CD1c-positive myeloid dendritic cell (primary cell): ENCODE measurements at regions not wholly inside any gene's neighbourhood (a gene's known extent, or its start where the extent isn't known, plus 50 kb on each side); places are given as distances from the start of the nearest gene placed in this dataset.
A peak's percentile ranks its signal among the peaks of the same experiment; 100 is the strongest.
"Not testable (repeated sequence)": the region's sequence is repeated elsewhere in the genome, so short reads cannot be mapped to it uniquely, and the experiment has no call there.

ENCODE experiments used
- DNase-seq: peaks from one replicate; pipeline ENCODE4 v3.0.0-alpha.2; 2016; ENCODE audit errors: extremely low spot score

DNA sequence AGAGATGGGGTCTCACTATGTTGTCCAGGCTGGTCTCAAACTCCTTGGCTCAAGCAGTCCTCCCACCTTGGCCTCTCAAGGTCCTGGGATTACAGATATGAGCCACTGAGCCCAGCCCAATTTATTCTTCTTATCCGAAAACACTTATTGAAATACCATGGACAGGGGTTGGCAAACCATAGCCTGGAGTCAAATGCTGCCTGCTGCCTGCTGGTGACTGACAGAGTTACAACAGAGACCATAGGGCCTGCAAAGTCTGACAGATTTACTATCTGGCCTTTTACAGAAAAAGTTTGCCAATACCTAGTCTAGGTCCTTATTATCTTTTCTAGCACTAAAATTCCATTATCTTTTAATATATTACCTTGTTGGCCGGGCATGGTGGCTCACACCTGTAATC lies 87.1 kb upstream of the ZNF281 start:
- no peak for DNase-seq

GRCh38 chr1:200495901-200496300 lies 86.1 kb upstream of the ZNF281 start:
- no peak for DNase-seq

- no peak for DNase-seq
These were observed 83.5 kb upstream of the ZNF281 start for GRCh38 chr1:200493344-200493743.

DNA sequence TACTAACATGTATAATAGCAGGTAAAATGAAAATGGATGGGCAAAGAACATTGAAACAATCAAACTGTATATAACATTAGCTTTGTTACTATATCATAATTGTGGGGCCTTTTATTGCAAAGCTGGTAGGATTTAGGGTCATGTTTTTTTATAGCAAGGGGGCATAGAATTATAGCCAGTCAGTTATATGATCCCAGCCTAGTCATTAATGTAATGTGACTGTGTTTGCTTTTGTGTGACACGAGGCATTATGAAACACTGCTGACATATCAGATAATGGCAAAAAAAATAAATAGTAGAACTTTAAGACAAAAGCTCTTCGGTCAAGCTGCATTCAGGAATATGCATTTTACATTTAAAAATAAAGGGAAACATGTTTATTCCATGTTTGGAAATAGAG lies 81.3 kb upstream of the ZNF281 start:
- DNase-seq, result no peak

DNA sequence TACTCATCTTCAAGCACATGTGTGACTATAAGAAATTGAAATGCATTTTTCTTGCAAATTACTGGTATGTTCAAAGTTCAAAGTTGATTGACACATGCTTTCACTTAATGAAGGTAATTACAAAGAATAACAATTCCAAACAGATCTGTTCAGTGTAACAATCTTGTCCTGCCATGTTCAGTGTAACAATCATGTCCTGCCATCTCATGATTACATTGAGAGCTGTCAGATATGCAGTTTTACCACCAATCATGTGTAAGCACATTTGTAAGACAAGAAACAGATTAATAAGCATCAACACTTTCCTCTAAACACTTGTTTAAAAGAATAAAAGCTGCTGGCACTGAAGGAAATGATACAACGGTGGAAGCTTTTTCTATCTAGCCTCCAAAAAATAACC lies 80.3 kb upstream of the ZNF281 start:
- DNase-seq, result no peak

- DNase-seq, result peak; percentile 65
These were observed 78.7 kb upstream of the ZNF281 start for GRCh38 chr1:200488375-200489165.

DNA sequence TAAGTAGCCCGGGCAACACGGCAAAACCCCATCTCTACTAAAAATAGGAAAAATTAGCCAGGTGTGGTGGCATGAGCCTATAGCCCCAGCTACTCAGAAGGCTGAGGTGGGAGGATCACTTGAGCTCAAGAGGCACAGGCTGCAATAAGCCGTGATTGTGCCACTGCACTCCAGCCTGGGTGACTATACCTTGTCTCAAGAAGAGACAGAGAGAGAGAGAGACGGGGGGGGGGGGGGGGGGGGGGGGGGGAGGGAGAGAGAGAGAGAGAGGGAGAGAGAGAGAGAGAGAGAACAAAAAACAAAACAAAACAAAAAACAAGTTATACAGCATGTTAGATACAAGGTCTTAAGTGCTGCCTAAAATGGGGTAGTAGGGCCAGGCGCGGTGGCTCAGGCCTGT lies 77.8 kb upstream of the ZNF281 start:
- DNase-seq, result no peak

- no peak for DNase-seq
These were observed 76.8 kb upstream of the ZNF281 start for GRCh38 chr1:200486634-200487033.

DNA sequence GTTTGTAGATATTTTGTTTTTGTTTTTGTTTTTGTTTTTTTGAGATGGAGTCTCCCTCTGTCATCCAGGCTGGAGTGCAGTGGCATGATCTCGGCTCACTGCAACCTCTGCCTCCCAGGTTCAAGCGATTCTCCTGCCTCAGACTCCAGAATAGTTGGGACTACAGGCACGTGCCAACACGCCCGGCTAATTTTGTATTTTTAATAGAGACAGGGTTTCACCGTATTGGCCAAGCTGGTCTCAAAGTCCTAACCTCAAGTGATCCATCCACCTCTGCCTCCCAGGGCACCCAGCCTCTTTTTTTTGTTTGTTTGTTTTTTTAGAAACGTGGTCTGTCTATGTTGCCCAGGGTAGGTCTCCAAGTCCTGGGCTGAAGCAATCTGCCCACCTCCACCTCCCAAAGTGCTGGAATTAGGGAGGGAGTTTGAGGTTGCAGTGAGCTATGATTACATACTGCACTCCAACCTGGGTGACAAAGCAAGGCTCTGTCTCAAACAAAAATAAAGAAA lies 74.7 kb upstream of the ZNF281 start:
- DNase-seq, result not testable (repeated sequence)

- DNase-seq, result no peak
These were observed 73.8 kb upstream of the ZNF281 start for GRCh38 chr1:200483491-200484143.

GRCh38 chr1:200480964-200481363 lies 71.1 kb upstream of the ZNF281 start:
- DNase-seq, result no peak

DNA sequence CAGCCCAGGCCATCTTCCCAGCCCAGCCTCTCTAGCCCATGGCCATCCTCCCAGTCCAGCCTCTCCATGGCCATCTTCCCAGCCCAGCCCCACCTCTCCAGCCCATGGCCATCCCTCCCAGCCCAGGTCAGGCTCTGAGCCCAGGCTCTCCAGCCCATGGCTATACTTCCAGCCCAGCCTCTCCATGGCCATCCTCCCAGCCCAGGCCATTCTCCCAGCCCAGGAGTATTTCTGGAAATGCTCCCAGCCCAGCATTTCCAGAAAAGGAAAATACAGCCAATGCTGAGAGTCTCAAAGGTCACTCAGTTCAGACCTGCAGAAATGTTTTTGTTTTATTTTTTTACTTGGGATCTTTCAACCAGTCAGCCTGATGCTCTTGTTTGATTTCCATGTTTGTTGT lies 70.0 kb upstream of the ZNF281 start:
- no peak for DNase-seq

- no peak for DNase-seq
These were observed 69.2 kb upstream of the ZNF281 start for GRCh38 chr1:200478945-200479558.

GRCh38 chr1:200478239-200478623 lies 68.4 kb upstream of the ZNF281 start:
- DNase-seq, result no peak

- no peak for DNase-seq
These were observed 64.8 kb upstream of the ZNF281 start for GRCh38 chr1:200474633-200475032.

GRCh38 chr1:200473698-200474371 lies 64.0 kb upstream of the ZNF281 start:
- no peak for DNase-seq

DNA sequence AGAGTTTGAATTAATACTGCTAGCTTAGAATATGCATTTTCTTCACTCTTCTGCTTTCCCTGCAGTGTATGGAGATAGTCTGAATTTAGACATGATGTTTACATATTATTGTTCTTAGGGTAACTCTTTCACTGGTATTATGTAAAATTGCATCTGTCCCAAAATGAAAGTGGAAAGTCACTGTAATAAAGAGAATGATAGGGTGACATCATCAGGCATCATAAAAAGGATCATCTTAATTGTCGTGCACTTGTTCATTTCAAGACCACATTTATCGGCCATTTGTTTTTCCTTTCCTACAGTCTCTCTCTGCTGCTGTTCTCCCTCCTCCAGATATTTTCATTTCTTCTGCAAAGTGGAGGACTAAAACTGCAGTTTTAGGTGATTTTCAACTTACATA lies 61.9 kb upstream of the ZNF281 start:
- no peak for DNase-seq

GRCh38 chr1:200468264-200469001 lies 58.6 kb upstream of the ZNF281 start:
- no peak for DNase-seq

- no peak for DNase-seq
These were observed 55.1 kb upstream of the ZNF281 start for GRCh38 chr1:200464784-200465400.
